ENCODE measurements at regions not wholly inside any gene's neighbourhood (a gene's known extent, or its start where the extent isn't known, plus 50 kb on each side); places are given as distances from the start of the nearest gene placed in this dataset.

DNA sequence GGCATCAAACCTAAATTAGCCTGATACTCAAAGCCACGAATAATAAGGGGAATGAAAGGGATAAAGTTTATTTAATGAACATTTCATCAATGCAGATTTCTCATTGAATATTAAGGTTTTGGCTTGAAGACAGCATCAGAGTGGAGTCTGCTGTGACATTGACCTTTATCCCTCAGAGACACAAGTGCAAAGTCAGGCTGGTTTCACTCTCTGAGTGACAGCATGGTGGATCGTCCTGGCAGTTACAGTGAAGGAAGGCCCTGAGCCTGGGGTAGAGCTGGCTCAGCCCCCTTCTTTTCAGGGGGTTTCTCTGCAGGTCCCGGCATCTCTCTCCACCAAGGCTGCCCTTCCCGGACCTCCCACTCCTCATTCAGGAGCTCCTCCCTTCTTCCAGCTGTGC is 503.1 kb downstream of the PREX1 start:
- no peak for DNase-seq

DNA sequence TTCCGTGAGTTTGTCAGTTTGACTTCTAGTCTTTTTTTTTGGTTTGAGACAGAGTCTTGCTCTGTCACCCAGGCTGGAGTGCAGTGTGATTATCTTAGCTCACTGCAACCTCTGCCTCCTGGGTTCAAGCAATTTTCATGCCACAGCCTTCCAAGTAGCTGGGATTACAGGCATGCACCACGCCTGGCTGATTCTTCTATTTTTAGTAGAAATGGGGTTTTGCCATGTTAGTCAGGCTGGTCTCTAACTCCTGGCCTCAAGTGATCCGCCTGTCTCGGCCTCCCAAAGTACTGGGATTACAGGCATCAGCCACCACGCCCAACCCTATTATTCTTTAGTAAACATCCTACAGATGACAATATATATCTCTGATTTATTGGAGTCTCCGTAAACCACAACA is 506.5 kb downstream of the PREX1 start:
- DNase-seq: no peak

DNA sequence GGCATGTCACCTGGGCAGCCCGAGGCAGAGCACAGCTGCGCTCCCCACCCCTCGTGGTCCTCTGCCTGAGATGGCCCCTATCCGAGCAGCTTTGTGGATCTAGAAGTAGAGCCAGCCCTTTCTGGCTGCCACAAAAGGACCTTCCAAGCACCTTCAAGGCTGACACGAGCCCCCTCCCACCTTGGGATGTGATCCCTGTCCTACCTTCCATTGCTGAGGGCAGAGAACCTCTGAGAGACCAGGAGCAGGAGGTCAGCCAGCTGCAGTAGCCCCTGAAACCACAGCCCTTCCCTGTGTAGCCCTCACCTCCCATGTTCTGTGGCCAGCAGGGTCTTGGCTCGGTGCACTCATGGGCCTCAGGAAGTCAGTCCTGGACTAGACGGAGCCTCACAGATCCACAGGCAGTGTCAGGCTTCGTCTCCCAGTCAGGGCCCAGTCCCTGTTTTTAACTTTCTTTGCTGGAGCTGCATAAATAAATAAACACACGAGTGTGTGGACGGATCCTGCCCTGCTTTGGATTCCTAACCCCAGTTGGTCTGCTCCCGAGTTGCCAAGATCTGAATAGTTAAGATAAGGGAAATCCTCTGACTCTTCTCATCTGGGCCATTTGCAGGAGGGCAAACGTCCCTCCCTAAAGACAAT is 507.7 kb downstream of the PREX1 start:
- no peak for DNase-seq

DNA sequence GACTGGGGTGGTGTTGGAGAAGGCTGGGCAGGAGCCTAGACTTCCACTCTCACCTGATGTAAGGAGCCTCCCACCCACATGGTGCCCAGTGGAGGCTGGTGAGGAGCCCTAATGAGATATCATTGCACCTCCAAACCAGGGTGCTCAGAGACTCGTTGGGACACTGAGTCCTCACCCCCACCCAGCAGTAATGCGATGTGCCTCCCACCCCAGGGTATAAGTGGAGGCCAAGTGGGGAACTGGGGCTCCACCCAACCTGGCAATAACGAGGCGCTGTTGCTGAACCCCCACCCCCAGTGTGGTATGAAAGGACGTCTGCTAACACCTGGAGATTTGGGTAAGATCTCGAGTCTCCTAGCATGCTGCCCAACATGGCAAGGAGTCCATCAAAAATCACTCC is 510.2 kb downstream of the PREX1 start:
- no peak for DNase-seq

DNA sequence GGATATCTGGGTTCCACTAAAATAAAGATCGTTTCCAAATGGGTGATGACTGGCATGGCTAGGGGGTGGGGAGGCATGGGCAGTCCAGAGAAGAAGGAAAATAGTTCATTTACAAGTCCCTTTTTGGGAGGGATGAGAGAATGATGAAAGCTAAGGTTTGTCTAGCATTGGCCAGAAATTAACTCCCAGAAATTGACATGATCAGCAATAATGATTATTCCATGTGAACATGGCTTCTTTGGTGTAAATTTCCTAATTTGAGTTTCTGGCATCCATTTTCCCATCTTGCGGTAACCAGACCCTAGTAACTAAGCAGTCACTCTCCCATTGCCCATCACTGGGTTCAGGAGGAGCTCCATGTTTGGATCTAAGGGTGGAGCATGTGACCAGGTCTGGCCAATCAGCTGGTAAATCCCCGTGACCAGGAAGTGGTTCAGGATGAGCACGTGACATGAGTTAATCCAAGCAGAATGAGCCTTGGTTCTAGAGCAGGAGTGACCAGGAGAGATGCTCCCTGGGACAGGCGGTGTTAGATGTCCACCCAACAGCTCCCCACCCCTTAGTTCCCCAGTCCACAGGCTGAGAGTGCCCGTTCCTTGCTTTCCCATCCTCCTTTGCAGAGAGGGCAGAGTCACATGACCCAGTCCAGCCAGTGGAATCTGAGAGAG is 512.7 kb downstream of the PREX1 start:
- DNase-seq: no peak

DNA sequence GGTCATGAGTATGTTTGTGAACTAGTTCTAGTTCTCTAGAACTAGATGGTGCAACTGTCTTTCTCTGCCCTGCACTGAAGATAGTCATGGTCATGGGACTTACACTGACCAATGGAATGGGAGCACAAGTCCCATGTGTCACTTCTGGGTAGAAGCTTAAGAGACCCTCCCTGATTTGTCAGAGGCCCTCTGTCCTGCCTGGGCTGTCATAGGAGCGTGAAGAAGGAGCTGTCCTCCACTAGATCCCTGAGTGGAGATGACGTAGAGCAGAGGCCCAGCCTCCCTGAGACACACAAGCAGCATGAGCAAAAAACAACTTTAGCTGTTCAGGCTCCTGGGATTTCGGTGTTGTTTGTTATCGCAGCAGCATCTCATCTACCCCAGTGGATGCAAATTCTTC is 514.5 kb downstream of the PREX1 start:
- no peak for DNase-seq

DNA sequence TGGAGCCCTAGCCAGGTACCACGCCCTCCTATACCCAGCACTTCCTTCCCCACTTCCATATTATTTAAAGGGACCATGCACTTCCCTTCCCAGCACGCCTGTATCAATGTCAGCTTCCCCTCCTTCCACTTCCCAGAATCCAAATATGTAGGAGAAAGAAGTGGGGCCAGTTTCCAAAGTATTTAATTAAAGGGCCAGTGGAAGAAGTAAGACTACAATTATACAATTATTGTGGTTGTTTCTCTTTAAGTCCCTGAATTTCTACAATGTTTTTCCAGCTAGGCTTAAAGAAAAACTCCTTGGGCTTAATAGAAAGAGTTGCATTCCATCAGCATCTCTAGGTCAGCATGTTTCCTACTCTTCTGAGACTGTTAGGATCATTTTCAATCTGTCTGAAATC is 515.8 kb downstream of the PREX1 start:
- no peak for DNase-seq

DNA sequence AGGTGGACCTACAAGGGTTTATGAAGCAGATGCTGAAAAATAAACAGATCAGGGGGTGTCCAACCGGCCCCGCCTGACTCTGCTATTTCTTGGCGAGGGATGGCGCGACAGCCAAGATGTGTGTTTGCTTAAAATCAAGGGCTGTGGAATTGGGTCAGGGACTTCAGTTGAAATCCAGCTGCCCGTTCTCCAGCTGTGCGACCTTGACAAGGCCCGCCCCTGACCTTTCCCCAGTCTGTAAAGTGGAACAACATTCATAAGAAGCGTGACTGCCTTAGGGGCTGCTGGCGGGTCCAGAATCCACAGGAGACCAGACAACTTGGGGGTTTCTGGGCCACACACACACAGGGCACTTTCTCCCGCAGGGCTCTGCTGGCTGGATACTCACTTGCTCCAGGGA is 517.5 kb downstream of the PREX1 start:
- no peak for DNase-seq

DNA sequence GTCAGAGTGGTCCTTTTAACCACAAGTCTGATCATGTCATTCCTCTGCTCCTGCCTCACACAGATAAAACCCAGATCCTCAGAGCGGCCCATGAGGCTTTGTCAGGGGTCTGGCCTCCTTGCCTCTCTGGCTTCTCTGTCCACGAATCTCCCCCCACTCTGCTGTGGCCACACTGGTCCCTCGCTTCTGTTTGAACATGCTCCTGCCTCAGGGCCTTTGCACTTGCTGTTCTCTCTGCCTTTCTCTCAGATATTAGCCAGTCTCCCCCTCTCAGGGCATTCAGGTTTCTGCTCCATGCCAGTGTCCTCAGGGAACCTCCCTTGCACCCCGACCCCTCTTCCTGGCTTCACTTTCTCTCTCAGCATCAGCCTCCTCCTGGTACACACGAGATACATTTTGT is 518.5 kb downstream of the PREX1 start:
- DNase-seq: no peak

DNA sequence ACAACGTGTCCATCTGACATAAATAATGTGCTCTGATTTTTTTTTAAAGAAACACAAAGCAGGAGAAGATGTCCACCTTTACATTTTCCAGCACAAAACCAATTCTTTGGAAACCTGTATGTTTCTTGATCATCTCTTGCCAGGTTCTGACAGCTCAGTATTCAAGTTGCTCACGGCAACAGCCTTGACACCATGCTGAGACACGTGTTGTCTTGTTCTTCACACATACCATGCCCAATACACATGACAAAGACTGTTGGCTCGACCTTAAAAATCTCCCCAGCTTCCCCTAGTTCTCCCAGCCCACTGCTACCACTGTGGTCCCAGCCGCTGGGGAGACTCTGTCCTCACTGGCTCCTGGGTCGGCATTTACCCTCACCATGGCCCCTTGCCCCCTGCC is 518.9 kb downstream of the PREX1 start:
- DNase-seq: no peak

DNA sequence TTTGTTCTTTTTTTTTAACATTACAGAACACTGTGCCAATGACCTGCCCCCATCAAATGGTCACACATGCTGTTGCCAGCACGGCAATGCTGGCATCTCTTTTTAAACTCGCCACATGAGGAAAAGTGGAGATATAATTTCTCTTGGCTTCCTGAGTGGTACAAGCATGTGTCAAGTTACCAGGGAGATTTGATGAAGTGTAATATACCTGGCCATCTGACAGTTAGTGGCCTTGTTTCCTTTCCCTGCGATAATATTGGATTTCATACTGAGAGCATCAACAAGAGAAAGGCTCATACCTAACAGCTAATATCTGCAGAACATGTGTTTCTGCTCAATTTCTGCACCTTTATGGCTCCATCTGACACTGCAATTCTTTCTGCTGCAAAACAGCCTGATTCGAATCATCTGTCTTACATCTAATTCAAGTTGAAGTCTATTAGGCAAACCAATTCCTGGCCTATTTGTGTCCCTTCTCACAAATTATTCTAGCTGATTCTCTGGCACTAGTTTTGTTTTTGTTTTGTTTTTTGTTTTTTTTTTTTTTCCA is 519.5 kb downstream of the PREX1 start:
- DNase-seq: no peak

DNA sequence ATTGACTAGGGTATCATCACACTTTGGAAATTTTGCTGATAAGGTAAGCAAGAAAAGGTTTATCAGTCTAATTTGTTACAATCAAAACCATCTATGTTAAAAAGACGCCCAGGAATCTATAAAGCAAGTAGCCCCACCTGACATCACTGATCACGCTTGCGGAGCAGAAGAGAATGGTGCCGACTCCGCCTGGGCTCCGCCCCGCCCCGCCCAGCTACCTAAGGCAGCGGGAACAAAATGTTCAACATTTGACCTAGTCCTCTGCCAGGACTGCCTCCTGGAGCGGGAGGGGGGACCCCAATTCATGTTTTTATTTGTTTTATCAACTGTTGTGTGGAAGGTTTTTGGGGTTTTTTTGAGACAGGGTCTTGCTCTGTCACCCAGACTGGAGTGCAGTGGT is 520.5 kb downstream of the PREX1 start:
- DNase-seq: no peak

DNA sequence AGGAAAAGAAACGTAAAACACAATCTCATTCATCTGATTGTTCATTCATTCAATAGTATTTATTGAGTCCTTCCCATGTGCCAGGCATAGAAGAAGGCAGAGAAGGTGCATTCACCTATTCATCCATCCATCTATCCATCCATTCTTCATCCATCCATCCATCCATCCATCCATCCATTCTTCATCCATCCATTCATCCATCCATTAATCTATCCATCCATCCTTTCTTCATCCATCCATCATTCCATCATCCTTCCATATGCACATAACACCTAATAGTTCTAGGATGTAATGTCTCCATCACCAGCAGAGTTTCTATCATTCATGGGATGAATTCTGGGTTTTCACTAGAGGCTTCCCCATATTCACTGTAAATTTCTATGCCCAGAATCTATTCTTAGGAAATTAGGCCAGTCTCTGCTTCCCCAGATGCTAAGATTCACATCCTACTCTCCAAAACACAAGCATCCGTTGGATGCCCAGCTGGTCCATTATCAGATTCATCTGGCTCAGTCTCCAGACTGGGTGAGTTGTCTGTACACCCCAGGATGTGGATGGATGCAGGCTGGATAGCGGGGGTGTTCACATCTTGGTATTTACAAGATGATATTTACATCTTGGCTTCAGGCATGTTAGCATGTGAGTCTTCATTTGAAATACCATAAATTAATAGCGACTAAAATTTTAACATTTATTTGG is 517.7 kb upstream of the SULF2 start:
- no peak for DNase-seq

DNA sequence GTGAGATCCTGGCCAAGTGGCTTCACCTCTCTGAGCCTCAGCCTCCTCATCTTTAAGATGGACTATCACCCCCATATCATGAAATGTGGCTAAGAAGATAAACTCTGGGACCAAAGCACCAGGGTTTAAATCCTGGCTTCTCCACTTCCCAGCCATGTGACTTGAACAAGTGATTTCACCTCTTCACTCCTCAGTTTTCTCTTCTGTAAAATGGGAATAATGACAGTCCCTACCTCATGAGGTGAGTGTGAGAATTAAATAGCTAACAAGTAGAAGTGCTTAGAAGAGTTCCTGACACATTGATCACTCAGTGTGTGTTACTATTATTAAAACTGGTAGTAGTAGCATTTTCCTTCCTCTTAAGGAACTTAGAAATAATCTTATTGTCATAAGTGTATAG is 516.9 kb upstream of the SULF2 start:
- no peak for DNase-seq

DNA sequence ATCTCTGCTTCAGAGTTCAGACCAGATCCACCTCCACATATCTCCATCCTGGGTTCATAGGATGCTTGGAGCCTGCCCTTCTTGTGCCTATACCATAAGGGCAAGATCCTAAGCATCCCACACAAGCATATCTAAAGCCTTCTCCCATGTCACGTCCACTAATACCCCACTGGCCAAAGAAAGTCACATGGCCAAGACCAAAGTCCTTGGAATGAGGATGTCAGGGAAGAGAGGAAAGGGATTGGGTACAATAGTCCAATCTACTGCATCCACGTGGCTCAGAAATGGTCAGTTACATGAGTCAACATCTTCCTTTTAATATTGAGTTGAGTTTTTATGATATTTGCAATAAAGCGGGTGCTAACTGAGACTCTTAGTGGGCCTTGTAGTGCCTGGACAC is 515.9 kb upstream of the SULF2 start:
- no peak for DNase-seq

DNA sequence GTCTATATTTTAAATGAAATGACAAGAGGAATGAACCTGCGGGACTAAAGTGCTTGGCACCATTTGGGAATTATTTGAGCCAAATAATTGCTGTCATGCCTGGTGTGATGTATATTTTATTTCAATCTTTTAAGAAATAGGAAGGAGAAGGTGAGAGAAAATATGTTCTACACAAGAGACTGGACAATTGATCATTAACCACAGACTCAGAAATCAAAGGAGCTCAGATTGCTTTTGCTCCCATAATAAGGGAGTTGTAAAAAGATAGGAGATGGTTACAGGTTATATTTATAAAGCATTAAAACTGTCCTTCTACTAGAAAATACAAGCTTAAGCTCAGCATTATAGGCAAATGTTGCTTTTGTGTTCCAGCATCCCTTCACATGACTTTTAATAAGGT is 515.2 kb upstream of the SULF2 start:
- DNase-seq: no peak

DNA sequence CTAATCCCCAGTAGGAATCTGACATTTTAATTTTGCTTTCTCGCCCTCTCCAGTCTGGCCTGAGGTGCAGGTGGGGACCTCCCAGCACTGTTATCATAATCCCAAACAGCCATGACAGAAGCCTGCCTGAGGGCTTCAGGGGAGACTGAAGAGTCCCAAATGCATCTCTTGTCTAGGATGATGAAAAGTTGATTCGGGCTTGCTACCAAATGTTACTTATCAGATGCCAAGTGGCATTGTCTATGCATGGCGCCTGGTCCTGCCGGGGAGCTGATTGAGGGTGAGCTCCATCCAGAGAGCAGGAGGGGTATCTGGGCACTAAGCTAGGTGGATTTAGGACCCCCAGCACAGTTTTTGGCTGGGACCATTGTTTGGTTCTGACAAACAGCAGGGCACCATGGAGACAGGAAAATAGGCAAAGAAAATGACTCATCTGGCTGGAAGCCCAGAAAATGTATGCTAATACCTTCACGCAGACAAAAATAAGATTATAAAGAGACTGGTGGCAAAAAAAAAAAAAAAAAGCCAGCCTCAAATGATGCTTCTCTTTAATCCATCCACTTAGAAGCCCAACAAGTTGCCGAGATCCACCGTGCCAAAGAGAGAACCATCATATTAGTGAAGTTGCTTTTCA is 513.7 kb upstream of the SULF2 start:
- no peak for DNase-seq

DNA sequence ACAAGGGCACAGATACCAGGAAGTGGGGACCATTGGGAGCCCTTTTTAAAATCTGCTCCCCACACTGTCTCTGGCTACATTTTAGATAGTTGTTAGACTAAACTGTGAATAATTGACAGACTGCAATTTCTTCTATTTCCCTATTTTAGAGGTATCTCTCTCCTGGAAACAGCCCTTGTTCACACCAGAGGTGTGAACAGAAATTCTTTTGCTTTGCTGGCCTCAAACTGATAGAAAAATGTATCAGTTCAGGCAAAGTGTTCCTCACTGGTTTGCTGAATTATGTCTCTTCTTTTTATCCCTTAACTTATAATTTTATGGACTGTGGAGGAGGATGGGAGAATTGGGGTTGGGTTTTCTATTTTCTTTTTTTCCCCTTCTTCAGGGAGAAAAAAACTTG is 513.2 kb upstream of the SULF2 start:
- no peak for DNase-seq

DNA sequence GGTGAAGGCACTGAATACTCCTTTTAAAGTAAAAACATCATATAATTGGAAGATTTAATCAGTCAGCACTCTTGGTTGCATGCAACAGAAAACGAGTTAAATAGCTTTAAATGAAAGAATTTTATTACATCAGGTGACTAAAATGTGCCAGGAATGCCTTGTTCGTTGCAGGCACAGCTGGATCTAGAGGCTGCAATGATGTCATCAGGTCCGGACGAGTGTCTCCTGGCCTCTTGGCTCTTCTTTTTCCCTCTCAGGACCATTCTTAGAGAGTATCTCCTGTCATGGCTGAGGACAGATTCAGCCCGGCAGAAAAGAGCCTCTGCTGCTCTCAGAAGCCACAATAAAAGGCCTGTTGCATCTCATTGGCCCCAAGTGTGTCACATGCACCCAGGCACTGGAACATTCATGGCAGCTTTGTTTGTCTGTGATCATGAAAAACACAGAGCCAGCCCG is 510.7 kb upstream of the SULF2 start:
- DNase-seq: no peak

DNA sequence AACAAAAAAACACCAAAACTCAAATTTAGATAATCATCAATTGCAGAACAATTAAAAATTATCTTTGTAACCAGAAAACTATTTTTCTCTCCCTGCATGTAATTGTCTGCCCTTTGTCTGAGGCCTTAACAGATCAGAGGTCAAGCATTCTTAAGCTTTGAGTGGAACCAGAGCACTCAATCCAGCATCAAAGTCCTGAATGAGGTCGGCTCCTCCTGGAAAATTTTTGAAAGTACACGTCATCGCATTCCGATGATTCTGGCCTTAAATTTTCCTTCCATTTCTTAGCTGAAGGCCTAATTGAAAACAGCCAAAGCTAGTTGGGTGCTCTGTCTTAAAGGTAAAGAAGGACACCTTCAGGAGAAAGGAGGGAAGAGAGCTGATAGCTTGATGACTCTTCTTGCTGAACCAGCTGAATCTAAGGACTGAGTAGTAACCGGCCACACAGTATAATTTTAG is 510.2 kb upstream of the SULF2 start:
- no peak for DNase-seq

DNA sequence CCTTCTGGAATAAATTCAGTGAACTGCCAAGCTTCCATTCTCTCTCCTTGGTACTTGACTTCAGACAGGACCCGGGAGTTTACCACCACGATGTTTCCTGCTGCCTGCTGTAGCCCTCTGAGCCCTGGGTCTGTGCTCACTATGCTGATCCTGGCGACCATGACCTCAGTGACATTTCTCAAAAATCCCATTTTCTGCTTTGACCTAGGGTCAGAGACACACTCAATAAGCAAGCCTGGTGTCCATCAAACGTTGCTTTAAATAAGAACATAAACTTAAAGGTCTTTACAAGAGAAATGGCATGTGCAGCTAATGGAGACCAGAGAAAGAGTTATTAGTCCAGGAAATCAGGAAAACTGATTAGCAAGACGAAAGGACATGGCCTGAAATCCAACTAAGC is 509.7 kb upstream of the SULF2 start:
- DNase-seq: no peak

DNA sequence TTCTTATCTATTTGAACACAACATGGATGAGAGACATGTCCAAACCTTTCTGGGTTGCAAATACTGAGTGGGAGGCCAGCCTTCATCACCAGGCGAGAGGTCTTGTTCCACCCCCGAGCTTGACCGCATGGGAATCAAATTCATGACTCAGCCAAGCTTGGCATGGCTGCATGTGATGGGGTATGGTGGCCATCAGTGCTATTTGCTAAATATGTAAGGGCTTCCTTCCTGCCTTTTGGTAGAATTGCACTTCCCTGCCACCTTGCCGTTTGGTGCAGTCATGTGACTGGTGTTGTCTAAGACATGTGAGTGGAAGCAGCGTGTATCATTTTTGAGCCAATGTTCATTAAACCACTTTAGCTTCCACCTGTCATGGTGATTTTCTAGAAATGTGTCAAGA is 508.9 kb upstream of the SULF2 start:
- no peak for DNase-seq

DNA sequence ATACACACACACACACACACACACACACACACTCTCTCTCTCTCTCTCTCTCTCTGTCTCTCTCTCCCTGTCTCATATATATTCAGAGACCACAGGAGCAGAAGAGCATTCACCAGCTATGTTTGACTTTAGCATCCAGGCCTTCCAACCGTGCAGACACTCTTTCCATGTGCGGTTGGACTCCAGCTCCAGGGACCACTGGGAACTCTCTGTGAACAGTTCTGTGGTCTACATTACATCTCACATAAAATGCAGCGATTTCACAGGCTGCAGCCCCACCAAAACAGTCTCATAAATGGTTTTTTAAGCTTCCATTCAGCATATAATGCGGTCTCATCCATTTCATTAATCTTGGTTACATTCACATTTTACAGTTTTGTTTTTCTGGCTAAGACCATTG is 508.4 kb upstream of the SULF2 start:
- DNase-seq: no peak

DNA sequence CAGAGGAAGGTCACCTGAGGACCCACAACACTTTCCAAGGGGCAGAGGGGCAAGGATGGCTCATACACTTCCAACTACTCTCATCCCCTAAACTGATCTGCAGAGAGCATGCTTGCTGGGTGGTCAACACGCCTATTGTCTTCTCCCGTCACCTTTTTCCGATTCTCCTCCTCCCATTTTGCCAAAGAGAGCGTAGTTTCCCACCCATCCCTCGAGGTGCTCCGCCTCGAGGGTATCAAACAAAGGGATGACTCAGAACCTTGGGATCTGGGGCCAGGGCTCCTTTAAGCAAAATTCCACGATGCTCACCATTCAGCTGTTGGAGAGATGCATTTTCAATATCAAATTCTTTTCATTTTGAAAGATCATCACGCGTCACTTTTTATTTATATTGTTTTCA is 507.5 kb upstream of the SULF2 start:
- no peak for DNase-seq
